Keratinocyte (primary cell): ENCODE measurements at regions not wholly inside any gene's neighbourhood (a gene's known extent, or its start where the extent isn't known, plus 50 kb on each side); places are given as distances from the start of the nearest gene placed in this dataset.
A peak's percentile ranks its signal among the peaks of the same experiment; 100 is the strongest.

Experiments
- DNase-seq: peaks from one replicate; pipeline ENCODE4 v3.0.0-alpha.2; 2011; ENCODE audit warnings: low read depth, missing footprints, low spot score
- FAIRE-seq: peaks from 2 replicates; lab custom pipeline; 2011; peaks lifted over from hg19 to GRCh38; lab: Jason Lieb, UNC
- H2AFZ ChIP-seq: 2 replicates; pipeline ENCODE4 v1.6.0; 2012; ENCODE audit warnings: low read length, control low read depth, inconsistent platforms; ENCODE audit not compliant: control insufficient read depth
- H3K27ac ChIP-seq: 2 replicates; pipeline ENCODE4 v1.5.1; 2011; ENCODE audit warnings: low read length; ENCODE audit not compliant: control insufficient read depth, insufficient read depth
- H3K27me3 ChIP-seq: 3 replicates; pipeline ENCODE4 v1.6.0; 2011; ENCODE audit warnings: low read length; ENCODE audit not compliant: control insufficient read depth, insufficient read depth; ENCODE audit errors: extremely low read depth
- H3K36me3 ChIP-seq, 2 experiments: 2 replicates in 1 of 2; 3 replicates in 1 of 2; pipeline ENCODE4 v1.5.1; 2011; ENCODE audit warnings: low read length in 2 of 2, mild to moderate bottlenecking in 1 of 2; ENCODE audit not compliant: control insufficient read depth in 2 of 2, insufficient read depth in 2 of 2; ENCODE audit errors: extremely low read depth in 1 of 2
- H3K4me1 ChIP-seq: 3 replicates; pipeline ENCODE4 v1.5.1; 2011; ENCODE audit warnings: low read length; ENCODE audit not compliant: control insufficient read depth, insufficient read depth; ENCODE audit errors: extremely low read depth
- H3K4me2 ChIP-seq: 3 replicates; pipeline ENCODE4 v1.6.0; 2011; ENCODE audit warnings: low read depth, low read length; ENCODE audit not compliant: control insufficient read depth, insufficient read depth; ENCODE audit errors: extremely low read depth
- H3K4me3 ChIP-seq, 3 experiments: fragments of 200-600 bp in 1 of 3; sonication (generic) in 1 of 3; 2 replicates in 2 of 3; 3 replicates in 1 of 3; pipeline ENCODE4 v1.5.1; 2011 to 2016; ENCODE audit warnings: low read length in 3 of 3, mild to moderate bottlenecking in 3 of 3, control low read depth in 2 of 3, inconsistent platforms in 1 of 3, low read depth in 1 of 3, mixed read lengths in 1 of 3, mixed run types in 1 of 3, moderate library complexity in 1 of 3; ENCODE audit not compliant: control insufficient read depth in 2 of 3, insufficient read depth in 2 of 3; ENCODE audit errors: extremely low read depth in 1 of 3
- H3K79me2 ChIP-seq: 2 replicates; pipeline ENCODE4 v1.6.0; 2012; ENCODE audit warnings: low read length; ENCODE audit not compliant: control insufficient read depth, insufficient read depth
- H3K9ac ChIP-seq: 3 replicates; pipeline ENCODE4 v1.6.0; 2011; ENCODE audit warnings: low read length; ENCODE audit not compliant: control insufficient read depth, insufficient read depth; ENCODE audit errors: extremely low read depth
- H3K9me1 ChIP-seq: 3 replicates; pipeline ENCODE4 v1.6.0; 2011; ENCODE audit warnings: low read length; ENCODE audit not compliant: control insufficient read depth, insufficient read depth; ENCODE audit errors: extremely low read depth
- H3K9me3 ChIP-seq: 2 replicates; pipeline ENCODE4 v1.5.1; 2012; ENCODE audit warnings: low read depth, low read length; ENCODE audit not compliant: control insufficient read depth
- H4K20me1 ChIP-seq: 3 replicates; pipeline ENCODE4 v1.6.0; 2011; ENCODE audit warnings: low read length; ENCODE audit not compliant: control insufficient read depth, insufficient read depth; ENCODE audit errors: extremely low read depth
- EZH2 ChIP-seq: IDR thresholded peaks from one replicate; pipeline ENCODE4 v1.6.1; 2012; ENCODE audit warnings: inconsistent platforms, mild to moderate bottlenecking, low read length, moderate library complexity
- dilution Hi-C: fragments of 300-500 bp; cut with MboI; formaldehyde crosslinking; loops from one replicate; pipeline ENCODE4 v1.7.0; 2020; ENCODE audit warnings: low sequenced_read_pairs; ENCODE audit not compliant: extremely low pct_ligation_motif_present
- TF ChIP-seq, protein P1 (sequence below), 3 experiments: IDR thresholded peaks in 1 of 3; conservative IDR thresholded peaks in 1 of 3; optimal IDR thresholded peaks in 1 of 3; 2 replicates in 2 of 3; 3 replicates in 1 of 3; pipeline versions ENCODE3 to v1.5.1; 2011; ENCODE audit warnings: low read length in 3 of 3, mild to moderate bottlenecking in 3 of 3, moderate library complexity in 2 of 3, control low read depth in 1 of 3, inconsistent platforms in 1 of 3; ENCODE audit not compliant: insufficient read depth in 2 of 3; ENCODE audit errors: extremely low read depth in 1 of 3

GRCh38 chr3:177823701-177824189 is 626.5 kb upstream of the TBL1XR1 start:
- no peaks in the 10 kb centered on the region for H3K9me3 ChIP-seq
- no peak overlapping the region for H3K27ac ChIP-seq
- no peaks in the 10 kb centered on the region for H3K9me1 ChIP-seq
- no peak for DNase-seq
- no peaks in the 10 kb centered on the region for H3K27me3 ChIP-seq
- dilution Hi-C loops: no loop called here
- no peak for FAIRE-seq
- TF ChIP-seq, protein P1, sequence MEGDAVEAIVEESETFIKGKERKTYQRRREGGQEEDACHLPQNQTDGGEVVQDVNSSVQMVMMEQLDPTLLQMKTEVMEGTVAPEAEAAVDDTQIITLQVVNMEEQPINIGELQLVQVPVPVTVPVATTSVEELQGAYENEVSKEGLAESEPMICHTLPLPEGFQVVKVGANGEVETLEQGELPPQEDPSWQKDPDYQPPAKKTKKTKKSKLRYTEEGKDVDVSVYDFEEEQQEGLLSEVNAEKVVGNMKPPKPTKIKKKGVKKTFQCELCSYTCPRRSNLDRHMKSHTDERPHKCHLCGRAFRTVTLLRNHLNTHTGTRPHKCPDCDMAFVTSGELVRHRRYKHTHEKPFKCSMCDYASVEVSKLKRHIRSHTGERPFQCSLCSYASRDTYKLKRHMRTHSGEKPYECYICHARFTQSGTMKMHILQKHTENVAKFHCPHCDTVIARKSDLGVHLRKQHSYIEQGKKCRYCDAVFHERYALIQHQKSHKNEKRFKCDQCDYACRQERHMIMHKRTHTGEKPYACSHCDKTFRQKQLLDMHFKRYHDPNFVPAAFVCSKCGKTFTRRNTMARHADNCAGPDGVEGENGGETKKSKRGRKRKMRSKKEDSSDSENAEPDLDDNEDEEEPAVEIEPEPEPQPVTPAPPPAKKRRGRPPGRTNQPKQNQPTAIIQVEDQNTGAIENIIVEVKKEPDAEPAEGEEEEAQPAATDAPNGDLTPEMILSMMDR (optimal IDR thresholded peaks at IDR 0.05 in 1 of 3, IDR thresholded peaks at IDR 0.05 in 1 of 3, conservative IDR thresholded peaks at IDR 0.05 in 1 of 3; ENCODE audit: extremely low read depth in 1 of 3, insufficient read depth in 2 of 3, low read length in 3 of 3): no peak
- TF ChIP-seq EZH2: no peak
- no peak overlapping the region for H3K9ac ChIP-seq
- H4K20me1 ChIP-seq: no peaks in the 10 kb centered on the region
- H3K4me2 ChIP-seq: peak overlapping the region; percentile 39
- H3K4me3 ChIP-seq: no peak overlapping the region
- no peak overlapping the region for H2AFZ ChIP-seq
- peaks cover 19% of the 10 kb centered on the region for H3K4me1 ChIP-seq
- no peaks in the 10 kb centered on the region for H3K79me2 ChIP-seq
- no peaks in the 10 kb centered on the region for H3K36me3 ChIP-seq

GRCh38 chr3:177824190-177824786 is 627.0 kb upstream of the TBL1XR1 start:
- peaks cover 19% of the 10 kb centered on the region for H3K4me1 ChIP-seq
- no peaks in the 10 kb centered on the region for H3K9me3 ChIP-seq
- no peaks in the 10 kb centered on the region for H4K20me1 ChIP-seq
- H3K4me3 ChIP-seq: no peak overlapping the region
- H3K4me2 ChIP-seq: peak overlapping the region; percentile 39
- H3K27ac ChIP-seq: no peak overlapping the region
- dilution Hi-C loops: no loop called here
- TF ChIP-seq EZH2: no peak
- TF ChIP-seq, protein P1 (optimal IDR thresholded peaks at IDR 0.05 in 1 of 3, IDR thresholded peaks at IDR 0.05 in 1 of 3, conservative IDR thresholded peaks at IDR 0.05 in 1 of 3; ENCODE audit: extremely low read depth in 1 of 3, insufficient read depth in 2 of 3, low read length in 3 of 3): no peak
- no peaks in the 10 kb centered on the region for H3K9me1 ChIP-seq
- H3K27me3 ChIP-seq: no peaks in the 10 kb centered on the region
- H3K79me2 ChIP-seq: no peaks in the 10 kb centered on the region
- no peak overlapping the region for H3K9ac ChIP-seq
- DNase-seq (no peak), FAIRE-seq (no peak)
- peak overlapping the region; percentile 27 for H2AFZ ChIP-seq
- H3K36me3 ChIP-seq: no peaks in the 10 kb centered on the region
